GM23338 (cell line): ENCODE measurements at regions not wholly inside any gene's neighbourhood (a gene's known extent, or its start where the extent isn't known, plus 50 kb on each side); places are given as distances from the start of the nearest gene placed in this dataset.

ENCODE experiments used
- ATAC-seq: fragments of 200-7000 bp; cut with Tn5 transposase; 3 replicates; pipeline ENCODE4 v1.9.1; 2020
- DNase-seq: peaks from one replicate; pipeline ENCODE4 v3.0.0-alpha.2; 2015; ENCODE audit warnings: low spot score
- H2AFZ ChIP-seq: fragments of 200-600 bp; sonication (generic); 2 replicates; pipeline ENCODE4 v1.8.0; 2016; ENCODE audit warnings: antibody characterized with exemption, mild to moderate bottlenecking, moderate library complexity
- H3F3A ChIP-seq: fragments of 200-600 bp; sonication (generic); replicated peaks from 2 replicates; pipeline ENCODE4 v1.8.0; 2017; ENCODE audit warnings: antibody characterized with exemption, mixed run types, low read depth
- H3K27ac ChIP-seq: fragments of 200-600 bp; sonication (generic); 2 replicates; pipeline ENCODE4 v1.6.1; 2016; ENCODE audit warnings: low read depth
- H3K27me3 ChIP-seq: fragments of 200-600 bp; sonication (generic); 2 replicates; pipeline ENCODE4 v1.8.0; 2016; ENCODE audit warnings: mild to moderate bottlenecking, mixed run types, moderate library complexity; ENCODE audit not compliant: insufficient read depth
- H3K36me3 ChIP-seq: fragments of 200-600 bp; sonication (generic); 2 replicates; pipeline ENCODE4 v1.8.0; 2016; ENCODE audit warnings: mild to moderate bottlenecking; ENCODE audit not compliant: insufficient read depth
- H3K4me1 ChIP-seq: fragments of 200-600 bp; sonication (generic); 2 replicates; pipeline ENCODE4 v1.8.0; 2016; ENCODE audit warnings: mild to moderate bottlenecking, moderate library complexity; ENCODE audit not compliant: insufficient read depth
- H3K4me2 ChIP-seq: fragments of 200-600 bp; sonication (generic); 2 replicates; pipeline ENCODE4 v1.7.1; 2017; ENCODE audit warnings: mixed run types
- H3K4me3 ChIP-seq: fragments of 200-600 bp; sonication (generic); 2 replicates; pipeline ENCODE4 v1.6.1; 2016; ENCODE audit warnings: mixed run types
- H3K79me2 ChIP-seq: fragments of 200-600 bp; sonication (generic); replicated peaks from 2 replicates; pipeline ENCODE4 v1.8.0; 2017; ENCODE audit warnings: mild to moderate bottlenecking; ENCODE audit not compliant: insufficient read depth
- H3K9me2 ChIP-seq: fragments of 200-600 bp; sonication (generic); 2 replicates; pipeline ENCODE4 v1.8.0; 2017; ENCODE audit not compliant: insufficient read depth
- H4K20me1 ChIP-seq: fragments of 200-600 bp; sonication (generic); replicated peaks from 2 replicates; pipeline ENCODE4 v1.8.0; 2017; ENCODE audit warnings: mild to moderate bottlenecking; ENCODE audit not compliant: insufficient read depth
- H3K27ac Mint-ChIP-seq: 2 replicates; pipeline ENCODE4 v1.8.0; 2020; ENCODE audit warnings: inconsistent platforms, mild to moderate bottlenecking, moderate library complexity, mixed read lengths
- H3K27me3 Mint-ChIP-seq: 3 replicates; pipeline ENCODE4 v1.8.0; 2022; ENCODE audit warnings: low read depth, mild to moderate bottlenecking, moderate library complexity, mixed read lengths, inconsistent platforms; ENCODE audit not compliant: insufficient read depth, poor library complexity
- H3K36me3 Mint-ChIP-seq: 3 replicates; pipeline ENCODE4 v1.8.0; 2021; ENCODE audit warnings: low read depth, mild to moderate bottlenecking, inconsistent platforms, moderate library complexity, mixed read lengths
- H3K4me1 Mint-ChIP-seq: 3 replicates; pipeline ENCODE4 v1.8.0; 2020; ENCODE audit warnings: mild to moderate bottlenecking, inconsistent platforms, mixed read lengths
- H3K4me3 Mint-ChIP-seq: 3 replicates; pipeline ENCODE4 v1.8.0; 2021; ENCODE audit warnings: moderate library complexity, mild to moderate bottlenecking, inconsistent platforms, mixed read lengths
- H3K9me3 Mint-ChIP-seq: 3 replicates; pipeline ENCODE4 v1.8.0; 2020; ENCODE audit warnings: moderate library complexity, mild to moderate bottlenecking, inconsistent platforms, mixed read lengths
- CREB1 ChIP-seq: fragments of 250-450 bp; sonication (Bioruptor Pico); IDR thresholded peaks from 2 replicates; pipeline ENCODE4 v1.5.0; 2020; ENCODE audit warnings: low read depth, mild to moderate bottlenecking, moderate library complexity
- CTCF ChIP-seq, 2 experiments: fragments of 200-600 bp in 1 of 2; sonication (generic) in 1 of 2; conservative IDR thresholded peaks; 2 replicates each; pipeline versions ENCODE4 v1.5.1 to v1.6.1; 2016 to 2017; ENCODE audit warnings: antibody characterized with exemption in 2 of 2, low read depth in 2 of 2, mild to moderate bottlenecking in 2 of 2, moderate library complexity in 1 of 2
- ETS1 ChIP-seq: IDR thresholded peaks from 2 replicates; pipeline ENCODE4 v1.6.1; 2016; ENCODE audit warnings: antibody characterized with exemption
- EZH2 ChIP-seq: fragments of 200-600 bp; sonication (generic); IDR thresholded peaks from one replicate; pipeline ENCODE4 v1.8.0; 2017; ENCODE audit warnings: antibody characterized with exemption, mild to moderate bottlenecking, low read depth; ENCODE audit not compliant: unreplicated experiment
- EZH2phosphoT487 ChIP-seq: fragments of 200-600 bp; sonication (generic); IDR thresholded peaks from one replicate; pipeline ENCODE4 v1.8.1; 2018; ENCODE audit warnings: antibody characterized with exemption; ENCODE audit not compliant: unreplicated experiment
- JUNB ChIP-seq: IDR thresholded peaks from one replicate; pipeline ENCODE4 v1.6.1; 2016; ENCODE audit warnings: antibody characterized with exemption; ENCODE audit not compliant: unreplicated experiment
- NANOG ChIP-seq: IDR thresholded peaks from 2 replicates; pipeline ENCODE4 v1.6.1; 2016; ENCODE audit warnings: antibody characterized with exemption, borderline replicate concordance
- POLR2AphosphoS5 ChIP-seq: IDR thresholded peaks from 2 replicates; pipeline ENCODE4 v1.6.1; 2016; ENCODE audit warnings: antibody characterized with exemption, low read depth
- REST ChIP-seq: IDR thresholded peaks from one replicate; pipeline ENCODE4 v1.6.1; 2018; ENCODE audit warnings: antibody characterized with exemption; ENCODE audit not compliant: unreplicated experiment
- STAT1 ChIP-seq: IDR thresholded peaks from one replicate; pipeline ENCODE4 v1.6.1; 2016; ENCODE audit warnings: antibody characterized with exemption; ENCODE audit not compliant: unreplicated experiment
- ZNF114 ChIP-seq: fragments of 250-450 bp; sonication (Bioruptor Pico); IDR thresholded peaks from 2 replicates; pipeline ENCODE4 v1.5.0; 2020; ENCODE audit warnings: mild to moderate bottlenecking, moderate library complexity
- ZNF331 ChIP-seq: fragments of 250-450 bp; sonication (Bioruptor Pico); IDR thresholded peaks from 2 replicates; pipeline ENCODE4 v1.5.0; 2020; ENCODE audit warnings: low read depth, mild to moderate bottlenecking, moderate library complexity
- ZNF462 ChIP-seq: fragments of 250-450 bp; sonication (Bioruptor Pico); IDR thresholded peaks from 2 replicates; pipeline ENCODE4 v1.5.0; 2020; ENCODE audit warnings: mild to moderate bottlenecking, moderate library complexity

- TF ChIP-seq JUNB (no peak), EZH2phosphoT487 (no peak), NANOG (no peak), ZNF462 (CRISPR knock-in tag) (no peak), ETS1 (no peak), CREB1 (CRISPR knock-in tag) (no peak), ZNF331 (CRISPR knock-in tag) (no peak), EZH2 (no peak), STAT1 (no peak), REST (no peak), CTCF (conservative IDR thresholded peaks at IDR 0.05; ENCODE audit: low read depth in 2 of 2) (no peak), ZNF114 (CRISPR knock-in tag) (no peak), POLR2AphosphoS5 (no peak)
- Histone ChIP-seq H3K4me3 (no peak overlapping the region), H3K79me2 (no peaks in the 10 kb centered on the region), H3F3A (no peaks in the 10 kb centered on the region), H4K20me1 (no peaks in the 10 kb centered on the region; the same call in 1 of the 2 replicates), H3K4me1 (peaks cover 15% of the 10 kb centered on the region; the same call in 1 of the 2 replicates), H3K9me2 (no peaks in the 10 kb centered on the region), H2AFZ (no peak overlapping the region), H3K36me3 (no peaks in the 10 kb centered on the region), H3K4me2 (no peak overlapping the region), H3K27me3 (no peaks in the 10 kb centered on the region), H3K27ac (no peak overlapping the region)
- H3K4me3 Mint-ChIP-seq = no peak overlapping the region
- H3K36me3 Mint-ChIP-seq = peaks cover 5% of the 10 kb centered on the region
- H3K27me3 Mint-ChIP-seq = peaks cover 6% of the 10 kb centered on the region
- ATAC-seq (no peak), DNase-seq (no peak)
- no peak overlapping the region for H3K27ac Mint-ChIP-seq
- peaks cover 20% of the 10 kb centered on the region for H3K4me1 Mint-ChIP-seq
- peaks cover 10% of the 10 kb centered on the region for H3K9me3 Mint-ChIP-seq
These were observed 129.0 kb upstream of the ARHGEF3 start for GRCh38 chr3:56930706-56931105.
